Right cardiac atrium (tissue), 5 donors: ENCODE measurements at regions not wholly inside any gene's neighbourhood (a gene's known extent, or its start where the extent isn't known, plus 50 kb on each side); places are given as distances from the start of the nearest gene placed in this dataset.

Experiments
- ATAC-seq, 2 donors: fragments of 200-7000 bp; cut with Tn5 transposase; one replicate each; pipeline versions ENCODE4 v1.8.0 to v1.9.1; 2020; ENCODE audit warnings: moderate library complexity in 2 of 2, mild to moderate bottlenecking in 1 of 2
- DNase-seq, 3 donors: peaks; one replicate each; pipeline ENCODE4 v3.0.0-alpha.2; 2020
- H3K27ac ChIP-seq: one replicate; pipeline ENCODE4 v1.5.1; 2013; ENCODE audit warnings: mild to moderate bottlenecking, low read length, control low read depth, moderate library complexity
- H3K27me3 ChIP-seq: one replicate; pipeline ENCODE4 v1.6.1; 2013; ENCODE audit not compliant: control insufficient read depth, insufficient read depth
- H3K4me1 ChIP-seq: one replicate; pipeline ENCODE4 v1.6.1; 2013; ENCODE audit warnings: low read length; ENCODE audit not compliant: control insufficient read depth, insufficient read depth
- H3K4me3 ChIP-seq: one replicate; pipeline ENCODE4 v1.5.1; 2013; ENCODE audit warnings: low read length, control low read depth
- H3K9me3 ChIP-seq: one replicate; pipeline ENCODE4 v1.6.1; 2013; ENCODE audit warnings: low read length; ENCODE audit not compliant: control insufficient read depth
- WGBS: extraction: QIAGEN DNeasy Blood & Tissue Kit; methylation state at CpG from one replicate; pipeline ENCODE4 v1.1.7; 2013; 5-methylcytosine and 5-hydroxymethylcytosine counted together
- intact Hi-C, 4 donors: fragments of 100-400 bp; cut with DNase I; formaldehyde crosslinking; loops; one replicate each; pipeline versions ENCODE4 v1.11.0 to v1.14.0; 2022 to 2023
- donor health status: healthy with polysubstance abuse.
- donor health status: DM: no; HTN: yes; CAD: no.
- donor health status: DM: no; HTN: no; CAD: no.
- donor health status: DM: no; HTN: yes; CAD: no; lungs with severe emphysema.
- donor health status: DM: yes; HTN: yes; CAD: no.

DNA sequence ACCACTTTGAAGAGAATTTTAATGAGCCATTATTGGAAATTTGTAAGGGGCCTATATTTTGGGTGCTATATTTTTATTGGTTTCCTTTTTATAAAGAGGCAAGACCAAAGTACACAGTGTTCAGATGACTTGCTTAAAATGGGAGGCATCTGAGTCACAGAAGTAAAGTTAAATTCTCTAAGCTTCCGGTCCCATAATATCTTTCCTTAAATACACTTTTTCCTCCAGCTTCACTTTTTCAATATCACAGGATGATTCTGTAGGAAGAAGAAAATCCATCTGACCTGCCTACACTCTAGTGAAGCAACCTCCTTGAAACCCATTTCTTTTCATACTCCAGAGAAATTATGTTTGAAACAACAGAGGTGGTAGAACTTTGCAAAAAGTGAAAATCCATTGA is 274.0 kb downstream of the PIK3R1 start:
- 91% methylated on average over 1 of the region's 1 CpG for WGBS
- no peaks in the 10 kb centered on the region for H3K9me3 ChIP-seq
- no peak for DNase-seq
- H3K4me1 ChIP-seq, result no peaks in the 10 kb centered on the region
- H3K27me3 ChIP-seq, result no peaks in the 10 kb centered on the region
- H3K27ac ChIP-seq, result no peak overlapping the region
- H3K4me3 ChIP-seq, result no peak overlapping the region
- intact Hi-C loops, result no loop called here
- no peak for ATAC-seq

DNA sequence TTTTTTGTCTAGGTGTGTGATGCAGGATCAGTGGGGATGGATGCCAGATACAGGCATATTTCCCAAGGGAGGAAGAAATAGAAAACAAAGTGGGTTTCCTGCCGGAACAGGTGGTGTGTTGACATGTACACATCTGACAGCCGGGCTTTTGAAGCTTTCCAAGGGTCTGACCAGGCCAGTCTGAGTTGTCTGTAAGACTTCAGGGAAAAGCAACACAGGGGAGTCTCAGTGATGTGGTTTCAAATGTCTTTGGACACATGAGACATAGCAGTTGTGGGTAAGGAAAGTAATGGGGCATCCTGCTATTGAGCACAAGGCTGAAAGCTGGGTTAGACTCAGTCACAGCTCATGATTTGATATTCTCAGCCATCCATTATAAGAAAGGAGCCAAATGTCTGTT is 274.9 kb downstream of the PIK3R1 start:
- no peak overlapping the region for H3K27ac ChIP-seq
- 73% methylated on average over 2 of the region's 2 CpGs for WGBS
- DNase-seq, result no peak
- no peaks in the 10 kb centered on the region for H3K27me3 ChIP-seq
- intact Hi-C loops, result no loop called here
- H3K4me3 ChIP-seq, result no peak overlapping the region
- H3K9me3 ChIP-seq, result no peaks in the 10 kb centered on the region
- H3K4me1 ChIP-seq, result no peaks in the 10 kb centered on the region
- ATAC-seq, result no peak

DNA sequence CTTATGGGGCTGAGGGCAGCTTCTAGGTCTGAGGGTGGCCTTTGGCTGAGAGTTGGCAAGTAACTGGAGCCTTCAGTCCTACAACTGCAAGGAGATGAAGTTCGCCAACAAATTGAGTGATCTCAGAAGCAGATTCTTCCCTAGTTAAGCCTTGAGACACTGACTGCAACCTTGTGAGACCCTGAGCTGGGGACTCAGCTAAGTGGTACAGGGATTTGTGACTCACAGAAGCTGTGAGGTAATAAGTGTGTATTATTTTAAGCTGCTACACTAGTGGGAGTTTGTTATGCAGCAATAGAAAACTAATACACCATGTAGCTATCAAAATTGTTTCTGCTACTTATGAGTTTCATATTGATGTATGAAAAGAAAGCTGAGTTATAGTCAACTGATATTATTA is 279.2 kb downstream of the PIK3R1 start:
- ATAC-seq (no peak), DNase-seq (no peak)
- intact Hi-C loops, result no loop called here
- Histone ChIP-seq H3K9me3 (peaks cover 2% of the 10 kb centered on the region), H3K4me1 (no peaks in the 10 kb centered on the region), H3K27ac (no peak overlapping the region), H3K4me3 (no peak overlapping the region), H3K27me3 (no peaks in the 10 kb centered on the region)
- 100% methylated on average over 1 of the region's 1 CpG for WGBS

DNA sequence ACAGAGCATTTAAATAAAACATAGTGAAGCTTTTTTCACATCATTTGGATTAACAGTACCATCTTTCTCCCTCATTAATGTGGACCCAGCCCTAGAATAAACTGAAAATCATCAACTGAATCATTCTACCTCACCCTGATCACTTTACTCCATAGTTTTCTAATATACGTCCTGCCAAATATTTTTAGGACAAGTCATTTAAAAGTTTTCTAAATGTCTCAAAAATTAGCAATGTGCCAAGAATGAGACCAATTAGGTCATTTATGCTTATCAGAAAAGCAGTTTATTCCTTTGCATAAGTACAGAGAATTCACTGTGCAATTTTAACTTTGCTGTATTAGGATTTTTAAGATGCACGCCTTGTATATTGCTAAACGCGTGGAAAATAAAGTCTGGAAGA is 284.4 kb downstream of the PIK3R1 start:
- Histone ChIP-seq H3K9me3 (peaks cover 2% of the 10 kb centered on the region), H3K4me1 (no peaks in the 10 kb centered on the region), H3K27me3 (no peaks in the 10 kb centered on the region), H3K4me3 (no peak overlapping the region), H3K27ac (no peak overlapping the region)
- WGBS, result 65% methylated on average over 4 of the region's 4 CpGs
- intact Hi-C loops, result no loop called here
- DNase-seq, result no peak
- ATAC-seq, result peak in 1 of 2 donors; percentile 29

DNA sequence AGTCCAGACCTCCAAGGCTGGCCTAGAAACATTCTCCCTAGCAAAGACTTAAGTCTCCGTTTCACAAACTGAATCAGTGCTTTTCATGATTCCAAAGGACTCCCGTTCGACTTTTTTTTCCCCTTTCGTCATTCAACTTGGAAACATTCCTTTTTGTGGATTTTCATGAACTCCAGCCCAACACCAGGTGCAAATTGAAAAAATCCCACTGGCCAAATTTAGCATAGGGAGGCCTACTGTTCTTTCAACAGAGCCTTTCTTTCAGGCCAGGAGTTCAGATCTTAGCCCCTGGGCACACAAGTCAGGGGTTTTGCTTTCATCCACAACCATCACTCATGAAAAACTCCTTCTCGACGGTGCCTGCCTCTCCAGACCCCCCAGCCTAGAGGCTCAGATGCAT is 285.3 kb downstream of the PIK3R1 start:
- Histone ChIP-seq H3K4me3 (no peak overlapping the region), H3K9me3 (peaks cover 2% of the 10 kb centered on the region), H3K4me1 (no peaks in the 10 kb centered on the region), H3K27ac (no peak overlapping the region), H3K27me3 (no peaks in the 10 kb centered on the region)
- DNase-seq (no peak), ATAC-seq (no peak)
- intact Hi-C loops, result no loop called here
- 71% methylated on average over 6 of the region's 6 CpGs for WGBS

DNA sequence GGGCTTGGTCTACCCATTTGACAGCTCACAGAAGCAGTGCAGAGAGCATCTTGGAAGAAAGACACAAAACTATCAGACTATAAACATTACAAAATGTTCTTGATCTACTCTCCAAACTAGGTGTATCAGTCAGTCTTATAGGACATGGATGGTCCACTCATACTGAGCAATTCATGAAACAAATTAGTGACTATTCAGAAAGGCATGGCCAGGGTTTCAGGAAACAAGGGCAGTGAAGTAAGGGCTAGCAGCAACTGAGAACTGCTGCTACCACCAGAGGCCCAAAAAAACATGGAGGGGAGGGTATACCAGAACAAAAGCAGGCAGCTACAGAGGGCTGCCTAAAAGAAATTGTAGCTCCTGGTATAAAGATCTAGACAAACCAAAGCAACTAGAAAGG is 287.0 kb downstream of the PIK3R1 start:
- Histone ChIP-seq H3K9me3 (no peaks in the 10 kb centered on the region), H3K4me3 (no peak overlapping the region), H3K27me3 (no peaks in the 10 kb centered on the region), H3K4me1 (no peaks in the 10 kb centered on the region), H3K27ac (no peak overlapping the region)
- DNase-seq (no peak), ATAC-seq (no peak)
- intact Hi-C loops, result no loop called here

DNA sequence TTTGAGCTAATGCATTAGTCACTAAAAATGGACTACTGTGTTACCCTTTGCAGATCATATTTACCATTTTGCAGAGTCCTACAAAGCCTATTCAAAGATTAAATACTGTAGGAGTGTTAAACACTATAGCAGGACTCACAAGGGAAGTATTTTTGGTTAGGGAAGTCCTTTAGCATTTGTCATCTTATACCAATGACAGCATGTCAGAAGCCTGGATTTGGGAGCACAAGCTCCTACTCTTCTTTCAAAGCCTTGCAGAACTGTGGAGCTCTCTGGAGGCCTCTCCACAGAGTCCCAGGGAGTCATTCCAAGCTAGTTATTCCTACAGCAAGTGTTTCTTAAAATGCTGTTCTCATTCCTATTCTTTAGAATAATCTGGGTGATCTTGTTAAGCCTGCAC is 288.8 kb downstream of the PIK3R1 start:
- Histone ChIP-seq H3K27ac (no peak overlapping the region), H3K4me3 (no peak overlapping the region), H3K27me3 (no peaks in the 10 kb centered on the region), H3K4me1 (no peaks in the 10 kb centered on the region), H3K9me3 (no peaks in the 10 kb centered on the region)
- ATAC-seq (no peak), DNase-seq (no peak)
- intact Hi-C loops, result no loop called here

DNA sequence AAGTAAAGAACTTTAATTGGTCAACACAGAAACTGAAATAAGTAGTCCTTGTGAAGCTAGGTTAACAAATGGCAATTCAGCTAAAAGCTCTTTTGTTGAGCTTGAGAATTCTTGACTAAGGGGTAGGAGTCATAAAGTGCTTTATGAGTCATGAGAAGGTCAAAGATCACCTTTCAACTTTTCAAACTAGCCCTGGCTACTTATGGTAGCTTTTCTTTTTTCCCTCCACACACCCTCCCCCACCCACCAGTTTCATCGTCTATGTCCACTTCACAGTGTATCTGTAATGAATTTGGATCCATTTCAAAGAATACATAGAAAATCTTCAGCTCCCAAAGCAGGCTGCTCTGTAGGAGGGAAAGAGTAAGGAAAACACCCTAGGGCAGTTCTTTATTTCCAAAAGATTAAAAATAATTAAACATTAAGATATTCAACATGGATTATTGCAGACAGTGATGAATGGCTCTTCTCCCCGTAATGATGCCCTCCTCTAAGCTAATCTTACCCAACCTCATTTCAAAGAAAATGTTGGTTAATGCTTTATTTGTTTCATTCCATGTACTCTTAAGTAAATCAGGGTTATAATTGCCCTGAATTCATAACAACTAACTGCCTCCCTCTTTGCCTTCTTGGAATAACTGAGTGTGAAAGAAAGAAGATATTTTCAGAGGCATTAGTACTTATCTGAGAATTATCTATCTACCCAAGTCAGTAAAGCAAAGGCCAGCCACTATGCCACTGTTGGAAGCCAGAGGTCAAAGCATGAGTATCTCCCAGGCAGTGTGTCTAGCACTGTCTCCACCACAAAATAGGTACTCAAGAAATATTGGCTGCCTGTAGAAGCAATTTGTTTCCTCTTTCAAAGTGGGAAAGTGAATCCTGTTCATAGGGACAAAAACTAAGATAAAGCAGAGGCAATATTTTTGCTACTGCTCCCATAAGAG is 290.6 kb downstream of the PIK3R1 start:
- no peak overlapping the region for H3K27ac ChIP-seq
- WGBS, result 60% methylated on average over 2 of the region's 2 CpGs
- no peak for ATAC-seq
- intact Hi-C loops, result no loop called here
- no peak for DNase-seq
- no peaks in the 10 kb centered on the region for H3K4me1 ChIP-seq
- H3K4me3 ChIP-seq, result no peak overlapping the region
- no peaks in the 10 kb centered on the region for H3K27me3 ChIP-seq
- H3K9me3 ChIP-seq, result no peaks in the 10 kb centered on the region

DNA sequence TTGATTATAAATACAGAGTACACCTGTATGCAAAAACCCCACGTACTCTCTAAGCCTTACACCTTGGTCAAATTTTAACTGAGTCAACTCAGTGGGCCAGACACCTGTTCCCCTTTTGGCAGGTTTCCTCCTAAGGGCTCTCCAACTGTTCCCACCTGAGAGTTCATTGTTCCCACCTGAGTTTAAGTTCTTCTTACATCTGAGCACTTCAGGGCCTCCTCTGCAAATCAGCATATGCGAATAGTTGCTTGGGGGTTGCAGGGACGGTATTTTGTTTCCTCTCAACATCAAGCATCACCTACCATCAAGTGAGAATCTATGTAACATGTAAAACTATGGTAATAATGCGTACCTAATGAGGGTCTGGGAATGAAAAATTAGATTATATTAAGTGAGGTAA is 300.0 kb downstream of the PIK3R1 start:
- DNase-seq (no peak), ATAC-seq (no peak)
- H3K9me3 ChIP-seq, result no peaks in the 10 kb centered on the region
- H3K27me3 ChIP-seq, result no peaks in the 10 kb centered on the region
- intact Hi-C loops, result no loop called here
- no peak overlapping the region for H3K4me3 ChIP-seq
- H3K27ac ChIP-seq, result no peak overlapping the region
- 94% methylated on average over 4 of the region's 4 CpGs for WGBS
- no peaks in the 10 kb centered on the region for H3K4me1 ChIP-seq

DNA sequence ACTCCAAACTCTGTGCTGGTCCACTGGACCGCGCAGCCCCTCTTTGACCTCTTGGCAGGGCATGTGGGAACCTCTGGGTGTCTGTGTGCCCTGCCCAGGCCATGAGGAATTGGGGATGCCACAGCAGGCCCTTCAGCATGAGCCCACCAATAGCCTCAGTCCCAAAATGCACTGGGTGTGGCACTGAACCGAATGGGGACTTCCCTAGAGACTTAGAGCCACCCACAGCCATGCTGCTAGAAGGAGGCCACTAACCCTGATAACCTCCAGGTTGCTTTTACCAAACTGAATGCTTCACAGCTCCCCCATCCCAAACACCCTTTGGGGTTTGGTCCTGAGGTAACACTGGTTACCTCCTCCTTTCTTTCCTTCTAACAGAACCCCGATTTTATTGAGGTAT is 302.7 kb downstream of the PIK3R1 start:
- intact Hi-C loops, result no loop called here
- H3K27me3 ChIP-seq, result no peaks in the 10 kb centered on the region
- H3K9me3 ChIP-seq, result no peaks in the 10 kb centered on the region
- WGBS, result 86% methylated on average over 4 of the region's 4 CpGs
- no peak for ATAC-seq
- no peak for DNase-seq
- H3K4me1 ChIP-seq, result no peaks in the 10 kb centered on the region
- no peak overlapping the region for H3K4me3 ChIP-seq
- H3K27ac ChIP-seq, result no peak overlapping the region

DNA sequence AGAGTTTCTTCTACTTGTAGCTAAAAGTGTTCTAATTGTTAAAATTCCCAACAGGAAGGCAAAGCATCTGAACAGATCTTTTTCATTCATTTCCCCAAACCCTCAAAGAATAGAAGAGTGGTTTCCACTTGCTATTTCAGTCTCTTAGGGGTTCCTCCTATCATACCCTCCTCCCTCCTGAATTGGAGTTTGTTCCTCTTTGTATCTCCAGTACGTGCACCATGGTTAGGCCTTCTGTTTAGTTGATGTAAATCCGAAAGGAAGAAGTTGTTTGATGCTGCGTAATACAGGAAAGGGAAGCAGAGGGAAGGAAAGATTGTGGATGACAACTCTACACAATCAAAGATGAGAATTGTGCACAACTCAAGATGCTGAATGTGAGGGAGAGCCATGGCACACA is 303.6 kb downstream of the PIK3R1 start:
- intact Hi-C loops, result no loop called here
- no peaks in the 10 kb centered on the region for H3K27me3 ChIP-seq
- H3K27ac ChIP-seq, result no peak overlapping the region
- H3K4me3 ChIP-seq, result no peak overlapping the region
- DNase-seq (no peak), ATAC-seq (peak in 1 of 2 donors; percentile 33)
- WGBS, result 60% methylated on average over 3 of the region's 3 CpGs
- H3K4me1 ChIP-seq, result no peaks in the 10 kb centered on the region
- H3K9me3 ChIP-seq, result no peaks in the 10 kb centered on the region

DNA sequence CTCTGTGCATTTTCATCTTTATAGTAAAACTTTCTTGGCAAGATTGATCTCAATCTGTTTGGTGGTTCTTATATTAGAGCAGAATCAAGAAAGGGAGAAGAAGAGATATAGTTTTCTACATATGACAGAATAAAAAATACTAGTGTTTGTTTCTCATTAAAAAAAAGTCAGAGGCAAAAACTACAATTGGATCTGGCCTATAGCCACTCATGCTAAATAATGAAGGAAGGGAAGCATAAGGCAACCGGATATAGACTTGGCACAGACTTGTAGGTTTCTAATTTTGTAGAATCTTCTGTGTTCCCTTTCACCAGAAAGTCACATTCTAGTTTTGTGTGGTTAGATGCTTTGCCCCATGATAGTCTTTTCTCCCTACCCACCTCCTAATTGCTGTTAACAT is 306.2 kb downstream of the PIK3R1 start:
- Histone ChIP-seq H3K27me3 (no peaks in the 10 kb centered on the region), H3K4me1 (no peaks in the 10 kb centered on the region), H3K4me3 (no peak overlapping the region), H3K27ac (no peak overlapping the region), H3K9me3 (no peaks in the 10 kb centered on the region)
- no peak for ATAC-seq
- WGBS, result 46% methylated on average over 1 of the region's 1 CpG
- intact Hi-C loops, result no loop called here
- no peak for DNase-seq
